ENCODE measurements at regions not wholly inside any gene's neighbourhood (a gene's known extent, or its start where the extent isn't known, plus 50 kb on each side); places are given as distances from the start of the nearest gene placed in this dataset.

- TF ChIP-seq ZFP3 (CRISPR knock-in tag; IDR thresholded peaks at IDR 0.05) (no peak), PPARA (CRISPR knock-in tag; IDR thresholded peaks at IDR 0.05; ENCODE audit: borderline replicate concordance) (no peak), ISL1 (CRISPR knock-in tag; IDR thresholded peaks at IDR 0.05) (no peak), CREB5 (CRISPR knock-in tag; IDR thresholded peaks at IDR 0.05; ENCODE audit: low read depth) (no peak), BACH2 (CRISPR knock-in tag; IDR thresholded peaks at IDR 0.05; ENCODE audit: borderline replicate concordance) (no peak), ESRRG (CRISPR knock-in tag; IDR thresholded peaks at IDR 0.05) (no peak), PATZ1 (CRISPR knock-in tag; IDR thresholded peaks at IDR 0.05; ENCODE audit: borderline replicate concordance) (no peak), ARNTL (CRISPR knock-in tag; IDR thresholded peaks at IDR 0.05; ENCODE audit: borderline replicate concordance, low read depth) (no peak), TSHZ2 (CRISPR knock-in tag; IDR thresholded peaks at IDR 0.05) (no peak), RARB (CRISPR knock-in tag; IDR thresholded peaks at IDR 0.05) (no peak), SNAI2 (CRISPR knock-in tag; IDR thresholded peaks at IDR 0.05) (no peak)
Observed at GRCh38 chr4:45527160-45527559, 596.7 kb downstream of the GABRG1 start.

All from SK-N-SH treated with all-trans-retinoic acid at 6 μM for 48 hours (cell line).